ENCODE measurements at regions not wholly inside any gene's neighbourhood (a gene's known extent, or its start where the extent isn't known, plus 50 kb on each side); places are given as distances from the start of the nearest gene placed in this dataset.

GRCh38 chr4:13212936-13213335 lies 271.2 kb downstream of the RAB28 start:
- DNase-seq (ENCODE audit: low spot score), result no peak
- TF ChIP-seq CTCF (IDR thresholded peaks at IDR 0.05), result no peak

GRCh38 chr4:13209600-13209999 lies 274.5 kb downstream of the RAB28 start:
- Histone ChIP-seq H3K27ac (no peak overlapping the region), H3K4me3 (no peak overlapping the region)
- TF ChIP-seq CTCF (IDR thresholded peaks at IDR 0.05), result no peak
- DNase-seq (ENCODE audit: low spot score), result no peak

More at GRCh38 chr4:13212936-13213335, 271.2 kb downstream of the RAB28 start:
- Histone ChIP-seq H3K27ac (no peak overlapping the region), H3K4me3 (no peak overlapping the region)

GRCh38 chr4:13208558-13209193 lies 275.5 kb downstream of the RAB28 start:
- Histone ChIP-seq H3K4me3 (no peak overlapping the region), H3K27ac (no peak overlapping the region)
- no peak for DNase-seq (ENCODE audit: low spot score)
- no peak for TF ChIP-seq CTCF (IDR thresholded peaks at IDR 0.05)

DNA sequence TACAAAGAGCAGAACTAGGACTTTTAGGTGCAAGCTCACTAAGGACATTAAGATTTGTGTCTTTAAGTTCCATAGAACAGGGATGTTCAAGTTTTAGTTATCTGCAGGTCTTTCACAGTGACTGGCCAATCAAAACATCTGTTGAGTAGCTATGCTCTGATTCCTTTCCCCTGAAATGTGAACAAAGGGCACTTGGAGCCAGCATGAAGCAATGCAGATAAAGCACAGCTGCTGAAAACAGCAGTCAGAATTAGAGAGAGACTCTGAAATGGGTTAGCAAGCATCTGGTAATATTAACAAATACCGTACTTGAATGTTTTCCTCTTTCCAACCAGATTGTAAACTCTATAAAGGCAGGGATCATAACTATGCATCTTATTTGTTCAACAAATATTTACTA lies 276.9 kb downstream of the RAB28 start:
- TF ChIP-seq CTCF (IDR thresholded peaks at IDR 0.05), result no peak
- no peak for DNase-seq (ENCODE audit: low spot score)
- Histone ChIP-seq H3K27ac (no peak overlapping the region), H3K4me3 (no peak overlapping the region)

DNA sequence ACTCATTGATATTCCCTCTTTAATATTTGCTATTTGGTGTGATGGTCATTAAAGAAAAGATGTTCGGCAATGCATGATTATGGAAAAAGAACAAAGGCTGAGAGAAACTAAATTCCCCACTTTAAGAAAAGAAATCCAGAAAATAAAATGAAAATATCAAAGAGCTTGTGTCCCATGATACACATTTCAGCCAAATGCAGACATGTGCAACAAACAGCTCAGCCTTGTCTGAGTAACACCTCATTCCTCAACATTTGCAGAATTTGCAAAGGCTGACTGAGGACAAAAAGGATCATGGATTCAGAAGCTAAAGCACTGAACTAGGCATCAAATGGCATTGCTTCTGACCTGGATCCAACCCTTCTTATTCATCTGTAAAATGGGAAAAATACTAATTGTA lies 281.0 kb downstream of the RAB28 start:
- Histone ChIP-seq H3K4me3 (no peak overlapping the region), H3K27ac (no peak overlapping the region)
- DNase-seq (ENCODE audit: low spot score), result no peak
- TF ChIP-seq CTCF (IDR thresholded peaks at IDR 0.05), result no peak

- no peak for TF ChIP-seq CTCF (IDR thresholded peaks at IDR 0.05)
- Histone ChIP-seq H3K27ac (no peak overlapping the region), H3K4me3 (no peak overlapping the region)
- no peak for DNase-seq (ENCODE audit: low spot score)
Observed at GRCh38 chr4:13202701-13203100, 281.4 kb downstream of the RAB28 start.

- DNase-seq (ENCODE audit: low spot score), result no peak
- Histone ChIP-seq H3K4me3 (no peak overlapping the region), H3K27ac (no peak overlapping the region)
- no peak for TF ChIP-seq CTCF (IDR thresholded peaks at IDR 0.05)
Observed at GRCh38 chr4:13201241-13201640, 282.9 kb downstream of the RAB28 start.
